Transverse colon (tissue), 4 donors: ENCODE measurements at regions not wholly inside any gene's neighbourhood (a gene's known extent, or its start where the extent isn't known, plus 50 kb on each side); places are given as distances from the start of the nearest gene placed in this dataset.

Experiments used
- DNase-seq: peaks from one replicate; pipeline ENCODE4 v3.0.0-alpha.2; 2019
- H3K27ac ChIP-seq, 4 donors: fragments of 200-600 bp; sonication (generic); 2 replicates each; pipeline ENCODE4 v1.5.1; 2016 to 2018; ENCODE audit warnings: inconsistent platforms in 4 of 4
- H3K27me3 ChIP-seq: fragments of 200-600 bp; sonication (generic); 2 replicates; pipeline ENCODE4 v1.5.1; 2017; ENCODE audit warnings: inconsistent platforms
- H3K36me3 ChIP-seq, 4 donors: fragments of 200-600 bp; sonication (generic); 2 replicates each; pipeline ENCODE4 v1.5.1; 2017 to 2019; ENCODE audit warnings: inconsistent platforms in 4 of 4
- H3K4me1 ChIP-seq, 4 donors: fragments of 200-600 bp; sonication (generic); 2 replicates each; pipeline ENCODE4 v1.5.1; 2017 to 2020; ENCODE audit warnings: inconsistent platforms in 4 of 4
- H3K4me3 ChIP-seq, 4 donors: fragments of 200-600 bp; sonication (generic); 1 replicate in 1 of 4; 2 replicates in 3 of 4; pipeline versions ENCODE4 v1.5.1 to v1.6.1; 2017 to 2019; ENCODE audit warnings: inconsistent platforms in 4 of 4
- H3K9me3 ChIP-seq, 2 donors: fragments of 200-600 bp; sonication (generic); 2 replicates each; pipeline ENCODE4 v1.5.1; 2017 to 2019; ENCODE audit warnings: inconsistent platforms in 2 of 2
- EP300 ChIP-seq: sonication (generic); formaldehyde crosslinking; IDR thresholded peaks from one replicate; pipeline ENCODE4 v1.6.1; 2017; ENCODE audit warnings: antibody characterized with exemption, low read depth
- POLR2A ChIP-seq: fragments of 450-650 bp; IDR thresholded peaks from one replicate; pipeline ENCODE4 v1.6.1; 2016; ENCODE audit warnings: antibody characterized with exemption, mild to moderate bottlenecking, moderate library complexity
- POLR2AphosphoS5 ChIP-seq, 3 donors: sonication (generic); formaldehyde crosslinking; IDR thresholded peaks; one replicate each; pipeline ENCODE4 v1.6.1; 2016; ENCODE audit warnings: antibody characterized with exemption in 3 of 3
- WGBS, 2 donors: methylation state at CpG; one replicate each; pipeline ENCODE4 v1.1.5; 2018; ENCODE audit warnings: low coverage in 1 of 2; 5-methylcytosine and 5-hydroxymethylcytosine counted together
- in situ Hi-C, 4 donors: fragments of 200-750 bp; cut with MboI; loops; one replicate each; pipeline versions ENCODE4 v1.15.0 to v1.15.1; 2017; ENCODE audit warnings: low sequenced_read_pairs in 3 of 4, low pct_ligation_motif_present in 1 of 4, low pct_unique_long_range_greater_than_20kb in 1 of 4
- intact Hi-C: fragments of 100-400 bp; cut with DNase I; formaldehyde crosslinking; loops from one replicate; pipeline ENCODE4 v1.15.1; 2023; ENCODE audit warnings: low total_unique reads
- TF ChIP-seq, protein P1 (sequence below), 5 experiments: fragments of 200-600 bp in 3 of 5; fragments of 450-650 bp in 2 of 5; sonication (generic) in 3 of 5; IDR thresholded peaks; 1 replicate in 2 of 5; 2 replicates in 3 of 5; pipeline ENCODE4 v1.5.1; 2016 to 2017; ENCODE audit warnings: antibody characterized with exemption in 5 of 5, inconsistent platforms in 3 of 5, mild to moderate bottlenecking in 2 of 5, moderate library complexity in 1 of 5

DNA sequence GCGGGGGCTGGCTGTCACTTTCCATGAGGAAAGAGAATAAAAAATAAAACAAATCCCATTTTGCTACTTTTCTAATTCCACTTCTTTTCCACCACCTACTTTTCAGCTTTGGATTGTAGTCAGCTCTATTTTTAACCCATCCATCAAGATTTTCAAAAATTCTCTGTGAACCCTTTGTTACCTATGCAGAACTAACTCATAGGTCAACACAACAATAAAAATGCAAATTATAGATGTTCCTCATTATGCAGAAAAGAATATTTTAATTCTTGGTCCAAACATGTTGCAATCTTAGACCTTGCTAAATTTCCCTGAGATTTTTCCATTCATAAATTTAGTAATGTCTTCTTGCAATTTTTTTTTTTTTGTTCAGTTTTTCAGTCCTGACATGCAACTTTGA is 454.5 kb downstream of the ADAMTS20 start:
- no peaks in the 10 kb centered on the region for H3K27me3 ChIP-seq
- no peak overlapping the region for H3K27ac ChIP-seq
- H3K36me3 ChIP-seq, result no peaks in the 10 kb centered on the region
- intact Hi-C loops (no loop called here), in situ Hi-C loops (no loop called here)
- 58 to 96% methylated on average over 1 of the region's 1 CpG for WGBS, 2 donors
- H3K4me3 ChIP-seq, result no peak overlapping the region
- DNase-seq, result no peak
- no peaks in the 10 kb centered on the region for H3K9me3 ChIP-seq
- H3K4me1 ChIP-seq, result no peaks in the 10 kb centered on the region
- TF ChIP-seq, protein P1, sequence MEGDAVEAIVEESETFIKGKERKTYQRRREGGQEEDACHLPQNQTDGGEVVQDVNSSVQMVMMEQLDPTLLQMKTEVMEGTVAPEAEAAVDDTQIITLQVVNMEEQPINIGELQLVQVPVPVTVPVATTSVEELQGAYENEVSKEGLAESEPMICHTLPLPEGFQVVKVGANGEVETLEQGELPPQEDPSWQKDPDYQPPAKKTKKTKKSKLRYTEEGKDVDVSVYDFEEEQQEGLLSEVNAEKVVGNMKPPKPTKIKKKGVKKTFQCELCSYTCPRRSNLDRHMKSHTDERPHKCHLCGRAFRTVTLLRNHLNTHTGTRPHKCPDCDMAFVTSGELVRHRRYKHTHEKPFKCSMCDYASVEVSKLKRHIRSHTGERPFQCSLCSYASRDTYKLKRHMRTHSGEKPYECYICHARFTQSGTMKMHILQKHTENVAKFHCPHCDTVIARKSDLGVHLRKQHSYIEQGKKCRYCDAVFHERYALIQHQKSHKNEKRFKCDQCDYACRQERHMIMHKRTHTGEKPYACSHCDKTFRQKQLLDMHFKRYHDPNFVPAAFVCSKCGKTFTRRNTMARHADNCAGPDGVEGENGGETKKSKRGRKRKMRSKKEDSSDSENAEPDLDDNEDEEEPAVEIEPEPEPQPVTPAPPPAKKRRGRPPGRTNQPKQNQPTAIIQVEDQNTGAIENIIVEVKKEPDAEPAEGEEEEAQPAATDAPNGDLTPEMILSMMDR (IDR thresholded peaks at IDR 0.05), result no peak
- TF ChIP-seq POLR2A (no peak), EP300 (no peak), POLR2AphosphoS5 (IDR thresholded peaks at IDR 0.05) (no peak)

DNA sequence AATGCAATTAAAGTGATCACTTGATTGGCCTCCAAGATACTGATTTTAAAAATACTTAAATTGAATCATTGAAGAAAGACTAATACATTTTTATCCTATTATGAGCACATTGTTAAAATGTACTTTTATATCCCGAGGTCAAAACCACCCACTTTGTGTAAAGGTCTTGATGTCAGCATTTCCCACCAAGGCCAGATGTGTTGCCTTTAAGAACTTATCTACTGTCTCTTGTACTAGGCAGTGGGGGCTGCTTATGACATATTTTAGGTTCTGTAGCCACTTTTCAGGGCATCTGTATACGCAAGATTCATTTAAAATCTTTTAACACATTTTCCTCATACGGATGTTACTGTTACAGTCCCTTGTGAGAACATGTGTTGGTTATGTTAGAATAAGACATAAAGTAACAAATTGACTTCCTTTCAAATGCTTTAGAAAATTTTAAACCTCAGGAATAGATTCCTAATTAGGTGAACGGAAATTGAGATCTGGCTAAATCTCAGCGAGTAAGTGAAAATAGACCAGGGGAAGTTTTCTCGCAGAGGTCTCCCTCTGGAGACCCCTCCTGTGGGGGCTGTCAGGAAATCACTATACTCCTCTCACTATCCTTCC is 456.2 kb downstream of the ADAMTS20 start:
- TF ChIP-seq POLR2AphosphoS5 (IDR thresholded peaks at IDR 0.05), result no peak
- TF ChIP-seq EP300, result no peak
- TF ChIP-seq, protein P1 (IDR thresholded peaks at IDR 0.05), result no peak
- TF ChIP-seq POLR2A, result no peak
- in situ Hi-C loops, result no loop called here
- Histone ChIP-seq H3K27ac (no peak overlapping the region), H3K27me3 (no peaks in the 10 kb centered on the region), H3K9me3 (no peaks in the 10 kb centered on the region), H3K4me1 (no peaks in the 10 kb centered on the region), H3K36me3 (no peaks in the 10 kb centered on the region), H3K4me3 (no peak overlapping the region)
- 84% methylated on average over 6 of the region's 6 CpGs for WGBS, 2 donors
- intact Hi-C loops, result no loop called here
- no peak for DNase-seq

DNA sequence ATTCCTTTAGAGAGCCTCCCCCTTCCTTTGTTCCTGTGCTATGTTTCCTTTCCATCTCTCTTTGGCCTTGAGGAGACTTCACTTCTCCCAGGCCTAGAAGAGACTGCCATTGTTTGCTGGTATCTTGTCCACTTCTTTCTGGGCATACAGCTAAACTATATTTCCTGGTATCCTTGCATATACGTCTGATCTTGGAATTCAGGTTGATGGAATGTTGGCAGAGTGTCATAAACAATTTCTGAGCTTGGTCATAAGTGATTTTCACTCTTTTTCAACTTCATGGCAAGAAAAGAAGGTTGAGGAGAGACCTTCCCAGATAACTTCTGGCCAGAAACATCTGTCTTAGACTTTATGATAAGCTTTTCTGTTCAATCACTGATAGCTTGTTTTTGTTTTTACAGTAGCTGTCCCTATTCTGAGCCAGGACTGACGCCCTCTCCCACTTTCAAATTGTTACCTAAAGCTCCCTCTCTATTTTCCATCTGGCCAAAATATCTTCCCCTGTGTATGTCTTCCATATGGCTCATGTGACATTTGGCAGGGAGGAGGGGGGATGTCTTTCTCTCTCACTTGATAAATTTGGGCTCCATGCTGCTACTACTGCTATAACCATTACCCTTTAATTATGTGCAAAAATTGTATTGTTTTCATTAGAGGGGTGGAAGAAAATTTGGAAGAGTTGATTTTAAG is 457.0 kb downstream of the ADAMTS20 start:
- TF ChIP-seq POLR2AphosphoS5 (IDR thresholded peaks at IDR 0.05), result no peak
- TF ChIP-seq, protein P1 (IDR thresholded peaks at IDR 0.05), result no peak
- no peak for TF ChIP-seq EP300
- no peak for TF ChIP-seq POLR2A
- Histone ChIP-seq H3K9me3 (no peaks in the 10 kb centered on the region), H3K4me3 (no peak overlapping the region), H3K27me3 (no peaks in the 10 kb centered on the region), H3K27ac (no peak overlapping the region), H3K36me3 (no peaks in the 10 kb centered on the region), H3K4me1 (no peaks in the 10 kb centered on the region)
- intact Hi-C loops (no loop called here), in situ Hi-C loops (no loop called here)
- 41 to 52% methylated on average over 2 of the region's 2 CpGs for WGBS, 2 donors
- no peak for DNase-seq

DNA sequence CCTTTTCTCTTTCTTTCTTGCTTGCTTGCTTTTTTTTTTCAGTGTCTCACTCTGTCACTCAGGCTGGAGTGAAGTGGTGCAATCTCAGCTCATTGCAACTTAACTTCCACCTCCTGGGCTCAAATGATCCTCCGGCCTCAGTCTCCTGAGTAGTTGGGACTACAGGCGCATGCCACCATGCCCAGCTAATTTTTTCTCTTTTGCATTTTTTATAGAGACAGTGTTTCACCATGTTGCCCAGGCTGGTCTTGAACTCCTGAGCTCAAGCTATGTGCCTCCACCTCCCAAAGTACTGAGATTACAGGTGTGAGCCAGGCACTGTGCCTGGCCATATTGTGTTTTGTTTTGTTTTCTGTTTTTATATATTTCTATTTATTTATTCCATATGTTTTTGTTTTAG is 461.0 kb downstream of the ADAMTS20 start:
- no peak for DNase-seq
- 96 to 100% methylated on average over 2 of the region's 2 CpGs for WGBS, 2 donors
- Histone ChIP-seq H3K27me3 (no peaks in the 10 kb centered on the region), H3K4me1 (no peaks in the 10 kb centered on the region), H3K9me3 (no peaks in the 10 kb centered on the region), H3K27ac (no peak overlapping the region), H3K4me3 (no peak overlapping the region), H3K36me3 (no peaks in the 10 kb centered on the region)
- intact Hi-C loops, result no loop called here
- in situ Hi-C loops, result no loop called here
- TF ChIP-seq POLR2AphosphoS5 (IDR thresholded peaks at IDR 0.05) (no peak), POLR2A (no peak), EP300 (no peak)
- TF ChIP-seq, protein P1 (IDR thresholded peaks at IDR 0.05), result no peak
